Psoas muscle (tissue), 7 donors: ENCODE measurements at regions not wholly inside any gene's neighbourhood (a gene's known extent, or its start where the extent isn't known, plus 50 kb on each side); places are given as distances from the start of the nearest gene placed in this dataset.

Source experiments
- ATAC-seq, 4 donors: fragments of 200-7000 bp; cut with Tn5 transposase; one replicate each; pipeline ENCODE4 v1.9.1; 2020; ENCODE audit warnings: moderate library complexity in 3 of 4, mild to moderate bottlenecking in 2 of 4
- DNase-seq, 2 donors: peaks; one replicate each; pipeline ENCODE4 v3.0.0-alpha.2; 2020
- H3K27ac ChIP-seq: fragments of 200-600 bp; one replicate; pipeline ENCODE4 v1.8.0; 2022
- H3K27me3 ChIP-seq, 3 donors: fragments of 200-600 bp in 1 of 3; one replicate each; pipeline versions ENCODE4 v1.6.1 to v1.8.0; 2013 to 2022; ENCODE audit warnings: low read length in 2 of 3, mild to moderate bottlenecking in 2 of 3, moderate library complexity in 1 of 3; ENCODE audit not compliant: insufficient read depth in 3 of 3
- H3K36me3 ChIP-seq, 2 donors: fragments of 200-600 bp in 1 of 2; one replicate each; pipeline versions ENCODE4 v1.6.1 to v1.8.0; 2013 to 2022; ENCODE audit warnings: low read depth in 1 of 2, mild to moderate bottlenecking in 1 of 2, moderate library complexity in 1 of 2; ENCODE audit not compliant: insufficient read depth in 1 of 2
- H3K4me1 ChIP-seq: fragments of 200-600 bp; one replicate; pipeline ENCODE4 v1.8.0; 2022
- H3K4me3 ChIP-seq: fragments of 200-600 bp; one replicate; pipeline ENCODE4 v1.8.0; 2022; ENCODE audit warnings: mild to moderate bottlenecking
- H3K9me3 ChIP-seq: fragments of 200-600 bp; one replicate; pipeline ENCODE4 v1.8.0; 2022
- CTCF ChIP-seq: fragments of 200-600 bp; IDR thresholded peaks from one replicate; pipeline ENCODE4 v1.8.0; 2022; ENCODE audit warnings: antibody characterized with exemption
- WGBS, 3 donors: extraction: QIAGEN DNeasy Blood & Tissue Kit; methylation state at CpG; one replicate each; pipeline versions ENCODE4 v1.1.6 to v1.1.7; 2013; 5-methylcytosine and 5-hydroxymethylcytosine counted together
- intact Hi-C, 2 donors: fragments of 100-400 bp; cut with DNase I; formaldehyde crosslinking; loops; one replicate each; pipeline versions ENCODE4 v1.11.0 to v1.14.2; 2022
- donor health status: healthy with polysubstance abuse.
- donor health status: DM: no; HTN: no; CAD: no; lungs with moderate emphysema.
- donor health status: Bipolar disorder and iron deficiency.
- donor health status: healthy.
- donor health status: DM: yes; HTN: yes; CAD: no.
- donor health status: DM: no; HTN: no; CAD: no.
- donor health status: DM: yes; HTN: yes; CAD: no.

GRCh38 chr18:60880184-60880583 is 453.0 kb upstream of the CDH20 start:
- H3K4me1 ChIP-seq, result no peaks in the 10 kb centered on the region
- H3K27me3 ChIP-seq, result no peaks in the 10 kb centered on the region
- H3K9me3 ChIP-seq, result no peaks in the 10 kb centered on the region
- ATAC-seq, result no peak
- no peak for DNase-seq
- no peak overlapping the region for H3K27ac ChIP-seq
- 72 to 81% (median 77%) methylated on average over 2 of the region's 2 CpGs for WGBS, 3 donors
- H3K36me3 ChIP-seq, result no peaks in the 10 kb centered on the region
- intact Hi-C loops, result no loop called here
- no peak overlapping the region for H3K4me3 ChIP-seq
- TF ChIP-seq CTCF, result no peak

GRCh38 chr18:60883587-60883986 is 449.6 kb upstream of the CDH20 start:
- Histone ChIP-seq H3K27ac (no peak overlapping the region), H3K36me3 (no peaks in the 10 kb centered on the region), H3K27me3 (no peaks in the 10 kb centered on the region), H3K4me3 (no peak overlapping the region), H3K9me3 (no peaks in the 10 kb centered on the region), H3K4me1 (no peaks in the 10 kb centered on the region)
- DNase-seq (no peak), ATAC-seq (no peak)
- WGBS, 3 donors, result 91 to 95% (median 94%) methylated on average over 2 of the region's 2 CpGs
- no peak for TF ChIP-seq CTCF
- intact Hi-C loops, result no loop called here

GRCh38 chr18:60888071-60888624 is 445.1 kb upstream of the CDH20 start:
- WGBS, 3 donors, result 88 to 91% (median 88%) methylated on average over 6 of the region's 6 CpGs
- DNase-seq (no peak), ATAC-seq (no peak)
- Histone ChIP-seq H3K4me3 (no peak overlapping the region), H3K36me3 (no peaks in the 10 kb centered on the region), H3K9me3 (no peaks in the 10 kb centered on the region), H3K27ac (no peak overlapping the region), H3K27me3 (no peaks in the 10 kb centered on the region), H3K4me1 (no peaks in the 10 kb centered on the region)
- intact Hi-C loops, result no loop called here
- no peak for TF ChIP-seq CTCF

- Histone ChIP-seq H3K4me3 (no peak overlapping the region), H3K36me3 (no peaks in the 10 kb centered on the region), H3K27me3 (no peaks in the 10 kb centered on the region), H3K27ac (no peak overlapping the region), H3K4me1 (no peaks in the 10 kb centered on the region), H3K9me3 (no peaks in the 10 kb centered on the region)
- no peak for ATAC-seq
- DNase-seq, result no peak
- intact Hi-C loops, result no loop called here
- TF ChIP-seq CTCF, result no peak
- WGBS, 3 donors, result 52 to 84% (median 75%) methylated on average over 2 of the region's 2 CpGs
These were observed 443.8 kb upstream of the CDH20 start for GRCh38 chr18:60889442-60889841.

GRCh38 chr18:60891936-60892335 is 441.3 kb upstream of the CDH20 start:
- Histone ChIP-seq H3K27ac (no peak overlapping the region), H3K27me3 (no peaks in the 10 kb centered on the region), H3K9me3 (no peaks in the 10 kb centered on the region), H3K4me1 (no peaks in the 10 kb centered on the region), H3K4me3 (no peak overlapping the region), H3K36me3 (no peaks in the 10 kb centered on the region)
- DNase-seq, result no peak
- ATAC-seq, result no peak
- TF ChIP-seq CTCF, result no peak
- 89 to 92% (median 89%) methylated on average over 5 of the region's 5 CpGs for WGBS, 3 donors
- intact Hi-C loops, result no loop called here
